ENCODE measurements at regions not wholly inside any gene's neighbourhood (a gene's known extent, or its start where the extent isn't known, plus 50 kb on each side); places are given as distances from the start of the nearest gene placed in this dataset.

GRCh38 chr18:41553716-41554115 is 401.3 kb upstream of the PIK3C3 start (continued):
- no peak for TF ChIP-seq ZNF462 (CRISPR knock-in tag; IDR thresholded peaks at IDR 0.05)

GRCh38 chr18:41548521-41549260 is 406.3 kb upstream of the PIK3C3 start:
- Histone ChIP-seq H3K9me2 (ENCODE audit: insufficient read depth) (no peaks in the 10 kb centered on the region), H3K4me3 (no peak overlapping the region), H3K4me1 (ENCODE audit: insufficient read depth) (no peaks in the 10 kb centered on the region), H4K20me1 (replicated peaks; ENCODE audit: insufficient read depth) (no peaks in the 10 kb centered on the region), H3F3A (replicated peaks; ENCODE audit: low read depth) (no peaks in the 10 kb centered on the region), H3K36me3 (ENCODE audit: insufficient read depth) (no peaks in the 10 kb centered on the region), H3K27ac (ENCODE audit: low read depth) (no peak overlapping the region), H3K79me2 (replicated peaks; ENCODE audit: insufficient read depth) (no peaks in the 10 kb centered on the region), H3K4me2 (no peak overlapping the region), H2AFZ (no peak overlapping the region), H3K27me3 (ENCODE audit: insufficient read depth) (no peaks in the 10 kb centered on the region)
- H3K4me3 Mint-ChIP-seq, result no peak overlapping the region
- H3K9me3 Mint-ChIP-seq, result no peaks in the 10 kb centered on the region
- ATAC-seq, result no peak
- H3K27ac Mint-ChIP-seq, result no peak overlapping the region
- TF ChIP-seq CREB1 (CRISPR knock-in tag; IDR thresholded peaks at IDR 0.05; ENCODE audit: low read depth) (no peak), POLR2AphosphoS5 (IDR thresholded peaks at IDR 0.05; ENCODE audit: low read depth) (no peak), STAT1 (IDR thresholded peaks at IDR 0.05; ENCODE audit: unreplicated experiment) (no peak), EZH2 (IDR thresholded peaks at IDR 0.05; ENCODE audit: low read depth, unreplicated experiment) (no peak), NANOG (IDR thresholded peaks at IDR 0.05; ENCODE audit: borderline replicate concordance) (no peak), ETS1 (IDR thresholded peaks at IDR 0.05) (no peak), EZH2phosphoT487 (IDR thresholded peaks at IDR 0.05; ENCODE audit: unreplicated experiment) (no peak), CTCF (conservative IDR thresholded peaks at IDR 0.05; ENCODE audit: low read depth in 2 of 2) (no peak), REST (IDR thresholded peaks at IDR 0.05; ENCODE audit: unreplicated experiment) (no peak)
- no peaks in the 10 kb centered on the region for H3K4me1 Mint-ChIP-seq
- no peak for DNase-seq (ENCODE audit: low spot score)
- no peaks in the 10 kb centered on the region for H3K36me3 Mint-ChIP-seq (ENCODE audit: low read depth)
- H3K27me3 Mint-ChIP-seq (ENCODE audit: insufficient read depth, low read depth, poor library complexity), result no peaks in the 10 kb centered on the region

Data from GM23338 (cell line).